ENCODE measurements at regions not wholly inside any gene's neighbourhood (a gene's known extent, or its start where the extent isn't known, plus 50 kb on each side); places are given as distances from the start of the nearest gene placed in this dataset.

- TF ChIP-seq ZBTB1 (CRISPR knock-in tag; IDR thresholded peaks at IDR 0.05; ENCODE audit: borderline replicate concordance) (no peak), SUZ12 (IDR thresholded peaks at IDR 0.05; ENCODE audit: low read depth, low read length) (no peak), HNRNPUL1 (IDR thresholded peaks at IDR 0.05; ENCODE audit: low read depth, low read length) (no peak), CTCF (CRISPR knock-in tag; IDR thresholded peaks at IDR 0.05) (no peak), ZNF589 (CRISPR knock-in tag; conservative IDR thresholded peaks at IDR 0.05) (no peak), TCF7L2 (IDR thresholded peaks at IDR 0.05; ENCODE audit: low read depth, low read length) (no peak), GABPA (IDR thresholded peaks at IDR 0.05; ENCODE audit: low read depth, low read length) (no peak), GABPA (CRISPR knock-in tag; IDR thresholded peaks at IDR 0.05; ENCODE audit: low read depth) (no peak), ZBTB33 (CRISPR knock-in tag; IDR thresholded peaks at IDR 0.05) (no peak), TAF1 (CRISPR knock-in tag; IDR thresholded peaks at IDR 0.05) (no peak), POLR2AphosphoS5 (IDR thresholded peaks at IDR 0.05; ENCODE audit: low read depth, low read length) (no peak), MLX (CRISPR knock-in tag; IDR thresholded peaks at IDR 0.05) (no peak), MAX (IDR thresholded peaks at IDR 0.05) (no peak)
- TF ChIP-seq, protein P1, sequence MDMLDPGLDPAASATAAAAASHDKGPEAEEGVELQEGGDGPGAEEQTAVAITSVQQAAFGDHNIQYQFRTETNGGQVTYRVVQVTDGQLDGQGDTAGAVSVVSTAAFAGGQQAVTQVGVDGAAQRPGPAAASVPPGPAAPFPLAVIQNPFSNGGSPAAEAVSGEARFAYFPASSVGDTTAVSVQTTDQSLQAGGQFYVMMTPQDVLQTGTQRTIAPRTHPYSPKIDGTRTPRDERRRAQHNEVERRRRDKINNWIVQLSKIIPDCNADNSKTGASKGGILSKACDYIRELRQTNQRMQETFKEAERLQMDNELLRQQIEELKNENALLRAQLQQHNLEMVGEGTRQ (IDR thresholded peaks at IDR 0.05; ENCODE audit: low read depth, low read length): no peak
- TF ChIP-seq, protein P1 (CRISPR knock-in tag; IDR thresholded peaks at IDR 0.05; ENCODE audit: borderline replicate concordance): no peak
Measured at GRCh38 chr15:39474657-39475056, 106.2 kb upstream of the THBS1 start.
